Caco-2 (cell line): ENCODE measurements at regions not wholly inside any gene's neighbourhood (a gene's known extent, or its start where the extent isn't known, plus 50 kb on each side); places are given as distances from the start of the nearest gene placed in this dataset.
"Not testable (repeated sequence)": the region's sequence is repeated elsewhere in the genome, so short reads cannot be mapped to it uniquely, and the experiment has no call there.

ENCODE experiments used
- BruUV-seq: library from RNA; stranded (reverse); fragments of 400-500 nt; replicated peaks from 2 replicates; lab custom pipeline; 2021; lab: Mats Ljungman, UMichigan
- CTCF ChIA-PET: fragments of 300-600 bp; sonication (Branson Sonifier 250); formaldehyde crosslinking; loops from one replicate; lab custom pipeline; 2022; ENCODE audit warnings: antibody characterized with exemption; lab: Charles Lee
- POLR2A ChIA-PET: fragments of 300-600 bp; sonication (Branson Sonifier 250); formaldehyde crosslinking; loops from one replicate; lab custom pipeline; 2022; ENCODE audit warnings: antibody characterized with exemption; lab: Charles Lee
- DNase-seq, 2 experiments: peaks; one replicate each; pipeline versions ENCODE4 v3.0.0 to v3.0.0-alpha.2; 2020 to 2022
- H3K27me3 ChIP-seq: replicated peaks from 2 replicates; pipeline ENCODE4 v1.6.0; 2011; ENCODE audit warnings: low read length; ENCODE audit not compliant: control insufficient read depth, insufficient read depth
- H3K36me3 ChIP-seq: 2 replicates; pipeline ENCODE4 v1.5.1; 2011; ENCODE audit warnings: low read length; ENCODE audit not compliant: control insufficient read depth, insufficient read depth
- H3K4me1 ChIP-seq: fragments of 250-450 bp; sonication (Bioruptor Pico); 2 replicates; pipeline ENCODE4 v1.5.1; 2020; ENCODE audit warnings: mild to moderate bottlenecking
- H3K4me3 ChIP-seq: 2 replicates; pipeline ENCODE4 v1.5.1; 2011; ENCODE audit warnings: low read depth, mild to moderate bottlenecking, control low read depth, low read length
- H3K9me3 ChIP-seq: fragments of 250-450 bp; sonication (Bioruptor Pico); 2 replicates; pipeline ENCODE4 v1.5.1; 2020; ENCODE audit warnings: mild to moderate bottlenecking, moderate library complexity
- H3K27ac Mint-ChIP-seq: one replicate; pipeline ENCODE4 v1.8.0; 2022; ENCODE audit warnings: mixed read lengths; ENCODE audit not compliant: unreplicated experiment
- H3K27me3 Mint-ChIP-seq: one replicate; pipeline ENCODE4 v1.8.0; 2022; ENCODE audit warnings: mixed read lengths; ENCODE audit not compliant: insufficient read depth, unreplicated experiment
- H3K36me3 Mint-ChIP-seq: one replicate; pipeline ENCODE4 v1.8.0; 2022; ENCODE audit warnings: mild to moderate bottlenecking, mixed read lengths; ENCODE audit not compliant: insufficient read depth, unreplicated experiment
- H3K4me1 Mint-ChIP-seq: one replicate; pipeline ENCODE4 v1.8.0; 2022; ENCODE audit warnings: low read depth, mixed read lengths; ENCODE audit not compliant: unreplicated experiment
- H3K4me3 Mint-ChIP-seq: one replicate; pipeline ENCODE4 v1.8.0; 2022; ENCODE audit warnings: mild to moderate bottlenecking, moderate library complexity, mixed read lengths; ENCODE audit not compliant: unreplicated experiment
- H3K9me3 Mint-ChIP-seq: one replicate; pipeline ENCODE4 v1.8.0; 2022; ENCODE audit warnings: mixed read lengths; ENCODE audit not compliant: unreplicated experiment
- CTCF ChIP-seq, 2 experiments: fragments of 200-600 bp in 1 of 2; IDR thresholded peaks; 1 replicate in 1 of 2; 2 replicates in 1 of 2; pipeline versions ENCODE4 v1.5.1 to v1.8.0; 2011 to 2022; ENCODE audit warnings: antibody characterized with exemption in 1 of 2, control low read depth in 1 of 2, inconsistent platforms in 1 of 2, low read depth in 1 of 2, low read length in 1 of 2, mild to moderate bottlenecking in 1 of 2, moderate library complexity in 1 of 2; ENCODE audit not compliant: insufficient read depth in 1 of 2, severe bottlenecking in 1 of 2, unreplicated experiment in 1 of 2
- intact Hi-C: fragments of 100-400 bp; cut with micrococcal nuclease; formaldehyde crosslinking; loops from one replicate; pipeline ENCODE4 v1.10.0; 2022; ENCODE audit not compliant: unreplicated experiment

- Mint-ChIP-seq H3K9me3 (no peaks in the 10 kb centered on the region), H3K4me1 (peaks cover 7% of the 10 kb centered on the region), H3K4me3 (no peak overlapping the region), H3K36me3 (peaks cover 6% of the 10 kb centered on the region), H3K27me3 (no peaks in the 10 kb centered on the region), H3K27ac (no peak overlapping the region)
- H3K36me3 ChIP-seq = no peaks in the 10 kb centered on the region
- H3K4me1 ChIP-seq = no peaks in the 10 kb centered on the region
- no peak for TF ChIP-seq CTCF (IDR thresholded peaks at IDR 0.05; ENCODE audit: insufficient read depth in 1 of 2, low read depth in 1 of 2, low read length in 1 of 2, severe bottlenecking in 1 of 2, unreplicated experiment in 1 of 2)
- H3K9me3 ChIP-seq = no peaks in the 10 kb centered on the region
- H3K4me3 ChIP-seq = no peak overlapping the region
- no peak for DNase-seq
- no TSS peak for BruUV-seq
- ChIA-PET POLR2A (no interaction called here), CTCF (interaction anchor here (1.0 kb wide), 1 partner anchor 31 kb away, joined by 3 read pairs; no protein-coding TSS in a partner anchor)
- no peaks in the 10 kb centered on the region for H3K27me3 ChIP-seq
- intact Hi-C loops = no loop called here
These were observed 131.0 kb upstream of the CIBAR2 start for GRCh38 chr16:85243308-85243707.

GRCh38 chr16:85244452-85244851 is 132.2 kb upstream of the CIBAR2 start:
- H3K9me3 Mint-ChIP-seq, DNase-seq, BruUV-seq, H3K4me1 ChIP-seq, H3K27me3 ChIP-seq, H3K4me3 ChIP-seq, H3K27me3 Mint-ChIP-seq, intact Hi-C loops, H3K36me3 ChIP-seq, H3K36me3 Mint-ChIP-seq, H3K27ac Mint-ChIP-seq, H3K9me3 ChIP-seq, H3K4me1 Mint-ChIP-seq, H3K4me3 Mint-ChIP-seq, POLR2A ChIA-PET: not testable (repeated sequence)
- CTCF ChIA-PET = interaction anchor here (1.1 to 1.7 kb wide), 3 partner anchors 14 to 130 kb away, joined by 3 to 7 read pairs (median 4); no protein-coding TSS in a partner anchor

GRCh38 chr16:85245307-85246172 is 133.3 kb upstream of the CIBAR2 start:
- Mint-ChIP-seq H3K36me3 (peaks cover 6% of the 10 kb centered on the region), H3K4me1 (peaks cover 7% of the 10 kb centered on the region), H3K27me3 (no peaks in the 10 kb centered on the region), H3K27ac (no peak overlapping the region), H3K4me3 (no peak overlapping the region), H3K9me3 (no peaks in the 10 kb centered on the region)
- H3K4me1 ChIP-seq = no peaks in the 10 kb centered on the region
- H3K36me3 ChIP-seq = no peaks in the 10 kb centered on the region
- no peaks in the 10 kb centered on the region for H3K9me3 ChIP-seq
- intact Hi-C loops = loop anchor here (1.0 kb wide), 1 partner anchor 130 kb away; no protein-coding TSS in a partner anchor
- no peaks in the 10 kb centered on the region for H3K27me3 ChIP-seq
- TF ChIP-seq CTCF (IDR thresholded peaks at IDR 0.05; ENCODE audit: insufficient read depth in 1 of 2, low read depth in 1 of 2, low read length in 1 of 2, severe bottlenecking in 1 of 2, unreplicated experiment in 1 of 2) = peak; percentile 92 to 95
- ChIA-PET CTCF (interaction anchor here (0.5 to 1.7 kb wide), 8 partner anchors 9 to 648 kb away, joined by 3 to 7 read pairs (median 3); no protein-coding TSS in a partner anchor), POLR2A (no interaction called here)
- peak; percentile 82 to 83 for DNase-seq
- no TSS peak for BruUV-seq
- no peak overlapping the region for H3K4me3 ChIP-seq
